Activated CD4-positive, alpha-beta T cell treated with anti-CD3 and anti-CD28 coated beads for 1 hour (primary cell): ENCODE measurements at regions not wholly inside any gene's neighbourhood (a gene's known extent, or its start where the extent isn't known, plus 50 kb on each side); places are given as distances from the start of the nearest gene placed in this dataset.
"Not testable (repeated sequence)": the region's sequence is repeated elsewhere in the genome, so short reads cannot be mapped to it uniquely, and the experiment has no call there.

Experiments used
- DNase-seq: peaks from one replicate; pipeline ENCODE4 v3.0.0-alpha.2; 2020

GRCh38 chr3:10628891-10629670 lies 123.7 kb upstream of the ATP2B2 start:
- DNase-seq = no peak

DNA sequence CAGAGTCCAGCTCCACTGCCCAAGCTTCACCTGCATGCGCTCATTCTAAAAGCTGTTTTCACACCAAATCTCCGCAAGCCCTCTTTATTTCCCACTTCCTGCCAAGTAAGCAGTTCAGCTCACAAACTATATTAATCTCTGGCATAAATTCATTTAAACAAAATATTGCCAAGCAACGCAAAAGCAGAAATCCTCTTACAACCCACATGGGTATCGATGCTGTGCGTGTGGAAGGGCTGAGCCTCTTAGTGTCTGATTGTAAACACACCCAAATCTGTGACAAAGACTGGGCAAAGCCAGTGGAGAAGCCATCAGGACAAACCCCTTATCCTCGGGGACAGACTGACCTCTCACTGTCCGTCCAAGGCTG lies 124.3 kb upstream of the ATP2B2 start:
- no peak for DNase-seq

- no peak for DNase-seq
Measured at GRCh38 chr3:10631224-10631623, 125.8 kb upstream of the ATP2B2 start.

GRCh38 chr3:10632125-10632524 lies 126.7 kb upstream of the ATP2B2 start:
- DNase-seq = no peak

DNA sequence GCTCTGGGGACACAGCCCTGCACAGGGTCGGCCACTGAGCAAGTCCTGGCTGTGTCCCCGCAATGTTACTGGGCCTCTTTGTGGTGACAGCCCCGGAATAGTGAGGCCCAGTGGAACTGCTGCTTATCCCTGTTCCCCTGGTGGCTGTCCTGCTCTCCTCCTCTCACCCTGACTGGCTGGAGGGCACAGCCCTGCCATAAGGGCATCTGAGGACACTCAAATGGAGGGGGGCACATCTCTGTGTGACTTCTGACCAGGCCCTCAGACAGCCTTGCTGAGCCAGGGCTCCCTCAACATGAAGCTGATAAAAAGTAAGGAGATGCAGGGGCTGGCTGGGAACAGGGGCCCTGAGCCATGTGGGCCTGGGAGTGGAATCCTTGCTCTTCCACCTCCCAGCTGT lies 127.4 kb upstream of the ATP2B2 start:
- no peak for DNase-seq

GRCh38 chr3:10635446-10636076 lies 130.2 kb upstream of the ATP2B2 start:
- DNase-seq = no peak

DNA sequence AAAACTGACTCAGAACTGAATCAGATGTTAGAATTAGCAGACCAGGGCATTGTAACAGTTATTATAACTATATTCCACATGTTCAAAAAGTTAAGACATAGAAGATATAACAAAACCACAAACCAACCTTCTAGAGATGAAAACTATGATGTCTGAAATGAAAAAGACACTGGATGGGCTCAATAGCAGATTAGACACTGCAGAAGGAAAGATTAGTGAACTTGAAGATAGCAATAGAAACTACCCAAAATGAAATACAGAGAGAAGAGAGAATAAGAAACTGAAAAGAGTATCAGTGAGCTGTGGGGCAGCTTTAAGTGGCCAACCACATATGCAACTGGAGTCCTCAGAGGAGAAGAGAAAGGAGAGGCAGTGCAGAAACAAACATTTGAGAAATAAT lies 132.0 kb upstream of the ATP2B2 start:
- DNase-seq = no peak

GRCh38 chr3:10638466-10638865 lies 133.1 kb upstream of the ATP2B2 start:
- no peak for DNase-seq

DNA sequence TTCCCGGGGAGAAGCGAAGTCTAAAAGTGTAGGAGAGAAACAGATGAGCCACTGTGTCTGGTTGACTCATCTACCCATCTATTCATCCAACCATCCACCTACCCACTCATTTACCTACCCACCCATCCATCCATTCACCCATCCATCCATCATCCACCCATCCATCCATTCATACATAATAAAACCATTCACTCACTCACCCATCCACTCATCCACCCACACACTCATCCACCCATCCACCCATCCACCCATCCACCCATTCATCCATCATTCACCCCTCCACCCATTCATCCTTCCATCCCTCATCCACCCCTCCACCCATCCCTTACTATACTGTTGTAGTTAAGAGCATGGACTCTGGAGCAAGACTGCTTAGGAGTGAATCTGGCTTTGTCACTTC lies 136.4 kb upstream of the ATP2B2 start:
- DNase-seq = no peak

DNA sequence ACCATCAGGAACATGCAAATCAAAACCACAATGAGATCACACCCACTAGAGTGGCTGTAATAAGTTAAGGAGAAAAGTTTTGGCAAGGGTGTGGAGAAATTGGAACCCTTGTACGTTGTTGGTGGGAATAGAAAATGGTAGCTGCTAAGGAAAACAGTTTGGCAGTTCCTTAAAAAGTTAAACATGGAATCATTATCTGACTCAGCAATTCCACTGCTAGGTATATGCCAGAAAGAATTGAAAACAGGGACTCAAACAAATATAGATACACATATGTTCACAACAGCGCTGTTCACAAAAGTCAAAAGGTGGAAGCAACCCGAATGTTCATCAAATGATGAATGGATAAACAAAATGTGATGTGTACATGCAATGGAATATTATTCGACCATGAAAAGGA lies 138.8 kb upstream of the ATP2B2 start:
- no peak for DNase-seq

DNA sequence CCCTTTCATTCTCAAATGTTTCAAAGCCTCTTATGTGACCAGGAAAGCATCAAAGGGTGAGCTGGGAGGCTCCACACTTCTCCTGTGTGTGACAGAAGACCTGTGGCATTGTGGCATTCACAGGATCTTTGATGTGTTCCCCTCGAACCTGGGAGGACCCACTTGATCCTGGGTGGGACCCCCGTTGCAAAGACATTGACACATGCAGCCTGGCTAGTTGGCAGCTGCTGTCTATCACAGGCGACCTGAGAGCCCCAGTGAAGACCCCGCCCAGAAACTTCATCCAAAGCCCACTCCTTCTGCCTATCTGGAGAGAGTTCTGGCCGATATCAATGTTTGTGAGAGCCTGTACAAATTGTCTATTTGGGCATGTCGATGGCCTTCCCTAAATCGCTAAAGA lies 140.4 kb upstream of the ATP2B2 start:
- no peak for DNase-seq

GRCh38 chr3:10646531-10647335 lies 141.3 kb upstream of the ATP2B2 start:
- no peak for DNase-seq

- no peak for DNase-seq
Measured at GRCh38 chr3:10647376-10647775, 142.0 kb upstream of the ATP2B2 start.

DNA sequence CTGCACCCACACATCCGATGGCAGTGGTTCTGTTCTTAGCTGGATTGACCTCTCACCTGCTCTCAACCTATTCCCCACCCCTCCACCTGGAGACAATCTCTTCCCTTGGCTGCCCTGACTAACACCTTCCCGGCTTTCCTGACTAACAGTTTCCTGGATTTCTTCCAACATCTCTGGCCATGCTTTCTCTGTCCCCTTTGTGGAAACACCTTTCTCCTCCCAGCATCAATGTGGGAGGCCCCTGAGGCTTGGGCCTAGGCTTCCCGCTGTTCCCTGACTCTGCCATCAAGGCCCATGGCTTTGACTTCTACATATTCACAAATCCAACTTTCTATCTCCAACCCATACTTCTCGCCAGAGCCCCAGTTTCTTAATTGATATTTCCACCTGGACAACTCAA lies 142.8 kb upstream of the ATP2B2 start:
- DNase-seq = no peak

DNA sequence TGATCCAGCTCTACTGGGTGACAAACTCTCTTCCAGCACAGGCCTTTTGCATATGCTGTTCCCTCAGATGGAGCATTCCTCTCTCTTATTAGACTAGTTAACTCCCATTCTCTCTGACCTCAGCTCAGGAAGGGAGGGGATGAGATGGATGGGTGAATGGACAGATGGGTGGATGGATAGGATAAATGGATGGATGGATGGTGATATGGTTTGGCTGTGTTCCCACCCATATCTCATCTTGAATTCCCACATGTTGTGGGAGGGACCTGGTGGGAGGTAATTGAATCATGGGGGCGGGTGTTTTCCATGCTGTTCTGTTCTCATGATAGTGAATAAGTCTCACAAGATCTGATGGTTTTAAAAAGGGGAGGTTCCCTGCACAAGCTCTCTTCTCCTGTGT lies 144.1 kb upstream of the ATP2B2 start:
- not testable (repeated sequence) for DNase-seq

DNA sequence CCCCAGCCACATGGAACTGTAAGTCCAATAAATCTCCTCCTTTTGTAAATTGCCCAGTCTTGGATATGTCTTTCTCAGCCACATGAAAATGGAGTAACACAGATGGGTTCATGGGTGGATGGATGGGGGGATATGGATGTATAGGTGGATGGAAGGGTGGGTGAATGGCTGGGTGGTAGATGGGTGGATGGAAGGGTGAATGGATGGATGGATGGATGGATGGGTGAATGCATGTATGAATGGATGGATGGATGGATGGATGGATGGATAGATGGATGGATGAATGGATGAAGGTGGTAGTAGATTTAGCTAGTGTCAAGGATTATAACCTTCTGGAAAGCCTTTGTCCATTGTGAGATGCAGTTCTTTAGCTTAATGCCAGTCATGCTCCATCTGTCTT lies 146.1 kb upstream of the ATP2B2 start:
- no peak for DNase-seq

- no peak for DNase-seq
Measured at GRCh38 chr3:10653241-10653640, 147.9 kb upstream of the ATP2B2 start.

DNA sequence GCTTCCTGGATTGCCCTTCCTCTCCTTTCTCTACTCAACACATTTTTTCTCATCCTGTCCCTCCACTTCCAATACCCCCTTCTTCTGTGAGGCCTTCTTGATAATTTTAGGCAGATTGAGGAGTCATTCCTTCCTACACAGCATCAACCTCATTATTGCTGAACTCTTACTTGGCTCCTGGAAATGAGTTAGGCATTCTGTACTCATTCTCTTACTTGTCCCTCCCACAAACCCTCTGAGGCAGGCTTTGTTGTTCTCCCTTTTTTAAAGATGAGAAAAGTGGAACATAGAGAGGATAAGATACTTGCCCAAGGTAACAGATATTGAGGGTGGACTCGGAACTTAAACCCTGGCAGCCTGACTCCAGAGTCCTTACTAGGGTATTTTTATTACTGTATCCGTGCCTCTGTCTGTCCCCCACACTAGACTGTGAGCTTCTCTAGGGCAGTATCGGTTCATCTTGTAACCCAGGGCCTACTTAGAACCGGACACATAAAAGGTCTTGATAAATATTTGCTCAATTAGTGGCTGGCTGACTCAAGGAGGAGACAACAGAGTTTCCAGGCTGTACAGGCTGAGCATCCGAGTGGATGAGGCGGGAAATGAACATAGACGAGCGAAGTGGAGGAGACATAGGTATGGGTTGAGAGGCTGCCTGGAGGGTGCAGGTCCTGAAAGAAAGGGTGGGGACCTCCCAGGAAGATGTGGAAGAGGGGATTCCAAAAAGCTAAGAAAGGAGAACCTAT lies 148.7 kb upstream of the ATP2B2 start:
- DNase-seq = no peak

GRCh38 chr3:10655105-10655504 lies 149.7 kb upstream of the ATP2B2 start:
- no peak for DNase-seq

- DNase-seq = not testable (repeated sequence)
Measured at GRCh38 chr3:10657339-10657738, 152.0 kb upstream of the ATP2B2 start.

DNA sequence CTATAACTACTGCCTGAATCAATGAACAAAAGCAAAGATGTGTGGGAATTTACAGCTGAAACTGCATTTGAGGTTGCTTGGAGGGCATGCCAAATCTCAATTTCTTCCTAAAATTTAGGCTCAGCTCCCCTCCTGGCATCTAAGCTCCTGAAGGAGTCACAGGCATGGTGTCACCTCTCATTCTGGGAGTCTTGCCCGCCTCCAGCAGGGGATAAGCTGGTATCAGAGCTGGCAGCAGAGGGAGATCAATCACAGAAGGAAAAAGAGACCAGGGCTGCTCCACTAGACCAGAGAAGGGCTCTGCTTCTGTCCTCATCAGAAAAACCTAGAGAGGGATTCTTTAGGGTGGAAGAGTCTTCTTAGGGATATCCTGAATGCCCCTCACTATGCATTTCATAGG lies 150.4 kb upstream of the SLC6A11 start:
- DNase-seq = no peak

DNA sequence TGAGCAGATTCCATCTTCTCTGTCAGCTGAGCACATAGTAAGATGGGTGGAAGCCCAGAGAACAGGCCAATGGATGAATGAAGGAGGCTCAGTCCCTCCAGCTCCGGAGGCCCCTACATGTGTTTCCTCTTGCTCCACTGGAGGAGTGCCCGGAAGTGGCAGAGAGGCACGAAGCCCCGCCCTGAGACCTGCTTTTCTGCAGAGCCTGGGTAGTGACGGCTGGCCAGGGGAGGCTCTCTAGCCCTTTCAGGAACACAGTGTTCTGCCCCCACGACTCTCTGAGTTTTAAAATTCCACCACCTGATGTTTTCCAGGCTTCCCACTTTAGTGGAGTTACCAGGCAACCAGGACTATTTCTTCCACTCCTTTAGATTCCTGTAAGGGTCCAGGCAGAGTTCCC lies 149.4 kb upstream of the SLC6A11 start:
- no peak for DNase-seq

DNA sequence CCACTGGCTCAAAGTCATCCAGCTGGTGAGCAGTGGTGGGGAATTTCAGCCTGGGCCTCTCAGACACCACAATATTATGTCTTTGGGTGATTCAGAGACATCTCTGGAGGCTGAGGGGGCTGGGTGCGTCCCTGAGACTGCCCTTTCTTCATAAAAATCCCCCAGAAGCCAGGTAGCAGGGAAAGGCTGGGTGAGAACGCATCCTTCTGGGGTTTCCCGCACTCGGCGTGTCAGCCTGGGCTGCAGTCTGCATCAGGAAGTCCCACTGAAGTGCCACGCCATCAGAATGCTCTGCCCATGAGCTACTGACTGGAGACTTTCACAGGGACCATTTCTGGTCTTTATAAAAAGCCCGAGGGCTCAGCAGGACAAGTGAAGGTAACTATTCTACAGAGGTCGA lies 148.8 kb upstream of the SLC6A11 start:
- no peak for DNase-seq
